Progenitor cell of endocrine pancreas (in vitro differentiated cells): ENCODE measurements at regions not wholly inside any gene's neighbourhood (a gene's known extent, or its start where the extent isn't known, plus 50 kb on each side); places are given as distances from the start of the nearest gene placed in this dataset.

Source experiments
- DNase-seq: peaks from one replicate; pipeline ENCODE4 v3.0.0; 2021; ENCODE audit warnings: low spot score; ENCODE audit not compliant: unreplicated experiment
- H3K27ac Mint-ChIP-seq: 2 replicates; pipeline ENCODE4 v1.8.0; 2021; ENCODE audit warnings: mild to moderate bottlenecking, moderate library complexity, mixed read lengths
- H3K27me3 Mint-ChIP-seq: 2 replicates; pipeline ENCODE4 v1.8.0; 2021; ENCODE audit warnings: mixed read lengths
- H3K36me3 Mint-ChIP-seq: 2 replicates; pipeline ENCODE4 v1.8.0; 2022; ENCODE audit warnings: mixed read lengths; ENCODE audit not compliant: insufficient read depth
- H3K4me1 Mint-ChIP-seq: 2 replicates; pipeline ENCODE4 v1.8.0; 2021; ENCODE audit warnings: low read depth, mixed read lengths
- H3K4me3 Mint-ChIP-seq: 2 replicates; pipeline ENCODE4 v1.8.0; 2021; ENCODE audit warnings: low read depth, mild to moderate bottlenecking, moderate library complexity, mixed read lengths
- H3K9me3 Mint-ChIP-seq: 2 replicates; pipeline ENCODE4 v1.8.0; 2021; ENCODE audit warnings: low read depth, mixed read lengths
- TF ChIP-seq, protein P1 (sequence below): fragments of 200-600 bp; sonication (generic); IDR thresholded peaks from one replicate; pipeline ENCODE4 v1.5.0; 2021; ENCODE audit warnings: antibody characterized with exemption, mild to moderate bottlenecking; ENCODE audit not compliant: unreplicated experiment

DNA sequence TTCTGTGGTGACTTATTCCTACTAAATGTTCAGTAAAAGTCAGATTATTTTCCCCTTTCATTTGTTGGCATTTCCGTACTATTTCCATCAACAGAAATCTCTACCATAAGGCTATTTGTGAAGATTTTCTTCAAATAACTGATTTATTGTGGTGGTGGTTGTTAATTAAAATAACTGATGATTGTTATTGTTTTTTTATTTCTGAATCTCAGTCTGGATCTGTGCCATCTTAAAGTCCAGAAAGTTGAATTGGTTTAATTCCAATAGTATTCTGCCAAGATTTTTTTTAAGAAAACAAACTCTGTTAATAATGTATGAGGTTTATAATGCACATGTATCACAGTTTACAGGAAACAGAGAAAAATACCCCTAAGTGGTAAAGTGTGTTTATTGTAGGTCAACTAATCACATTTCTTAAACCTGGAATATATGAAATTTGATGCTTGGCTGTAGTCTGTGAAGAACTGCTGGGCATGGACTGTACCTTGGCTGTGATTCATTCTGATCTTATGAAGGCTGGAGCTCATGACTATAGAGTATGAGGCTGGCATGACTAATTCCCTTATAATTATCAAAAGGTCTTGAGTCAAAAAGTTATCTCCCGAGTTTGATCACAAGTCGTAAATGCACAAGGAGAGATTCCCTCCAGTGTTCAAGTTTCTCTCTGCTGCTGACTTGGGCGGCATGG, 134.2 kb upstream of the RND3 start:
- H3K9me3 Mint-ChIP-seq = peaks cover 7% of the 10 kb centered on the region
- no peak overlapping the region for H3K27ac Mint-ChIP-seq
- no peak overlapping the region for H3K4me3 Mint-ChIP-seq
- DNase-seq = no peak
- no peaks in the 10 kb centered on the region for H3K4me1 Mint-ChIP-seq
- TF ChIP-seq, protein P1, sequence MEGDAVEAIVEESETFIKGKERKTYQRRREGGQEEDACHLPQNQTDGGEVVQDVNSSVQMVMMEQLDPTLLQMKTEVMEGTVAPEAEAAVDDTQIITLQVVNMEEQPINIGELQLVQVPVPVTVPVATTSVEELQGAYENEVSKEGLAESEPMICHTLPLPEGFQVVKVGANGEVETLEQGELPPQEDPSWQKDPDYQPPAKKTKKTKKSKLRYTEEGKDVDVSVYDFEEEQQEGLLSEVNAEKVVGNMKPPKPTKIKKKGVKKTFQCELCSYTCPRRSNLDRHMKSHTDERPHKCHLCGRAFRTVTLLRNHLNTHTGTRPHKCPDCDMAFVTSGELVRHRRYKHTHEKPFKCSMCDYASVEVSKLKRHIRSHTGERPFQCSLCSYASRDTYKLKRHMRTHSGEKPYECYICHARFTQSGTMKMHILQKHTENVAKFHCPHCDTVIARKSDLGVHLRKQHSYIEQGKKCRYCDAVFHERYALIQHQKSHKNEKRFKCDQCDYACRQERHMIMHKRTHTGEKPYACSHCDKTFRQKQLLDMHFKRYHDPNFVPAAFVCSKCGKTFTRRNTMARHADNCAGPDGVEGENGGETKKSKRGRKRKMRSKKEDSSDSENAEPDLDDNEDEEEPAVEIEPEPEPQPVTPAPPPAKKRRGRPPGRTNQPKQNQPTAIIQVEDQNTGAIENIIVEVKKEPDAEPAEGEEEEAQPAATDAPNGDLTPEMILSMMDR = no peak
- H3K27me3 Mint-ChIP-seq = no peaks in the 10 kb centered on the region
- no peaks in the 10 kb centered on the region for H3K36me3 Mint-ChIP-seq

DNA sequence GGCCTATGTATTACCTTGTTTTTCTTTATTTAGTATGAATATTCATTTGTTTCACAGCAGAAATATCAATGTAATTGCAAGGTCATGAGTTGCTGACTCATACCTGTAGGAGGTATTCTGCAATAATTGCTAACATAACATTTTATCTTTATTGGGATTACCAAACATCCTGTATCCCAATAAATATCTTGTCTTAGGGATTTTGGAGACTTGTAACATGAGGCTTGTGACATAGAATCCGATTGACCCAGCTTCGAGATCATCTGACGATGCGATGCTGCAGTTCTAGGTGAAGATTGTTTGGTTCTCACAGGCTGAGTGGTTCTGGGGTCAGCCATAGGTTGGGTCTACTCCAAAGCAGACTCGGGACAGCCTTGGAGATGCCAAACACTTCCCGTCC, 133.4 kb upstream of the RND3 start:
- Mint-ChIP-seq H3K4me3 (no peak overlapping the region), H3K36me3 (no peaks in the 10 kb centered on the region), H3K9me3 (peaks cover under 1% of the 10 kb centered on the region), H3K4me1 (no peaks in the 10 kb centered on the region), H3K27me3 (no peaks in the 10 kb centered on the region), H3K27ac (no peak overlapping the region)
- DNase-seq = no peak
- TF ChIP-seq, protein P1 = no peak

DNA sequence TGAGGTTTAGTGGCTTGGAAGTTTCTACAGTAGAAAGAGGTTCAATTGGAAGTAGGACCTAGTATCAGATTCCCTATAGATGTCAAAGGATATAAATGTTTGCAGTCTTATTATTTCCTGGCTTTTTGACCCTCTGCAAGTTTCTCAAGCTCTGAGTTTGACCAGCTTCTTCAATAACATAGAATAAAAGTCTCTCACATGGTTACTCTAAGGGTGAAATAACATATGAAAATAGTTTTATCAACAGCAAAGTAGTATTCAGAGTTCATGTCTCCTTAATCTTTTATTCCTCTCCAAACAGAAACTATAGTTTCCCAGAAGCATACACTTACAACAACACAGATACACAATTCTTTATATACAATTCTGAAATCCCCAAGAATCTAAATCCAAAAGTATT, 132.9 kb upstream of the RND3 start:
- Mint-ChIP-seq H3K27me3 (no peaks in the 10 kb centered on the region), H3K27ac (no peak overlapping the region)

DNA sequence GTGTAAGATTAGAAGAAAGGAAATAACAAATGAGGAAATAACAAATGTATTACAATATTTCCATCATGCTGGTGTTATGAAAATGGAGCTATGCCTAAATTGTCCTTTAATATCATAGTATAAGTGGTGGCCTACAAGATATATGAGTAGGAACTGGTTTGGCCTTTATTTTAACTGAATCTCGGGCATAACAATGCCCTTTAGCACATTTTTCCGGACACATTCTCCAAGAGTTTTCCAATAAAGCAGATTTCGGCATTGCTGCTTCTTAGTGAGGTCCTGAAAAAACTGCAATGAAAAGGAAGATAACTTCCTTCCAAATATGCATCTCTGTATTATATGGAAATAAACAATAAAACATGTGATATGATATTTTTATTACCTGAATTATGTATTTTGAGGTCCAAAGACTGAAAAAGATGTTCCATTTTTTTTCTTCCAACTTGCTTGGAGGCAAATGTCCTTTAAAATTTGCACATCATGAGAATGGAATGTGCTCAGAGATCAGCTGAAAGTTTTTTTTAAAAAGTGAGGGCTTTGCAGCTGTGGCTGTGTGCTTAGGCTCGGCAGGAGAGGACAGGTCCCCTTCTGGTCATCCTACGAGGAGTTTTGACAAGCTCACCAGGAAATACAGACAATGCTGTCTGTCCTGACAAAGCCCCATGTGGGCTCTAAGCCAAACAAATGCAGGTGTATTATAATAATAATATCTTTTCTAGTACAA, 132.3 kb upstream of the RND3 start:
- no peak for DNase-seq
- H3K36me3 Mint-ChIP-seq = no peaks in the 10 kb centered on the region
- no peaks in the 10 kb centered on the region for H3K27me3 Mint-ChIP-seq
- no peaks in the 10 kb centered on the region for H3K4me1 Mint-ChIP-seq
- H3K9me3 Mint-ChIP-seq = no peaks in the 10 kb centered on the region
- no peak overlapping the region for H3K4me3 Mint-ChIP-seq
- H3K27ac Mint-ChIP-seq = no peak overlapping the region
- TF ChIP-seq, protein P1 = no peak

More for the DNA sequence above, 132.9 kb upstream of the RND3 start:
- H3K4me1 Mint-ChIP-seq = no peaks in the 10 kb centered on the region
- H3K4me3 Mint-ChIP-seq = no peak overlapping the region
- no peaks in the 10 kb centered on the region for H3K36me3 Mint-ChIP-seq
- TF ChIP-seq, protein P1 = no peak
- DNase-seq = no peak
- H3K9me3 Mint-ChIP-seq = no peaks in the 10 kb centered on the region

DNA sequence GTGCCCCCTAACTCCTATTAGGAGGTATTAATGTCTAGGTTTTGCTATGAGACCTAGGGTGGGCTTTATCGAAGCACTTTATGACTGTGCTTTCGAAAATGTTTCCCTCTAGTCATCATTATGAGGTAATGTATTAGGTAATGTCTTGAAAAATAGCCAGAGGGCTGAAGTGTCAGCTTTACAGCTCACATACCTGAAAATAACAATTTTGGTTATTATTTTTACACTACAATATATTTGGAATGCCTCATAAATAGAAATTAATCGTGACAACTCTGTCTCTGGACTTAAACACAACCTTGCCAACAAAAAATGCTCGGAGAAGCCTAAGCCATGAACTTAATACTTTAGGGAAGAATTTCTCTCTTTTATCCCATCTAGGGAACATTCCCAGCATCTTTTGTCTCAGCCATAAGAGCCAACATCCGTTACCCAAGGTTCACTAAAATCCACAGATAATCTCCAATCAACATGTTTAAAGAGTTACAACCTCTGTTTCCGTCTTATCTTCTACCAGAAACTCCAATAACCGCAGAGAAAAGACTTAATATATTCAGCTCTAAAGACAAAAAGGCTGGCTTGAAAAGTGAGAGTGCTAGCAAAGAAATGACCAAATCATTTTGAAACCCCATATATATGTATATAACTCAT, 130.9 kb upstream of the RND3 start:
- Mint-ChIP-seq H3K36me3 (no peaks in the 10 kb centered on the region), H3K9me3 (no peaks in the 10 kb centered on the region), H3K4me3 (no peak overlapping the region), H3K4me1 (peaks cover 5% of the 10 kb centered on the region), H3K27me3 (no peaks in the 10 kb centered on the region), H3K27ac (no peak overlapping the region)
- TF ChIP-seq, protein P1 = no peak
- no peak for DNase-seq
